GM12874 (cell line): ENCODE measurements at regions not wholly inside any gene's neighbourhood (a gene's known extent, or its start where the extent isn't known, plus 50 kb on each side); places are given as distances from the start of the nearest gene placed in this dataset.

Source experiments
- TF ChIP-seq, protein P1 (sequence below): IDR thresholded peaks from 2 replicates; pipeline ENCODE4 v1.5.1; 2011; ENCODE audit warnings: low read depth, mild to moderate bottlenecking, control low read depth, low read length, moderate library complexity; ENCODE audit not compliant: insufficient read depth

DNA sequence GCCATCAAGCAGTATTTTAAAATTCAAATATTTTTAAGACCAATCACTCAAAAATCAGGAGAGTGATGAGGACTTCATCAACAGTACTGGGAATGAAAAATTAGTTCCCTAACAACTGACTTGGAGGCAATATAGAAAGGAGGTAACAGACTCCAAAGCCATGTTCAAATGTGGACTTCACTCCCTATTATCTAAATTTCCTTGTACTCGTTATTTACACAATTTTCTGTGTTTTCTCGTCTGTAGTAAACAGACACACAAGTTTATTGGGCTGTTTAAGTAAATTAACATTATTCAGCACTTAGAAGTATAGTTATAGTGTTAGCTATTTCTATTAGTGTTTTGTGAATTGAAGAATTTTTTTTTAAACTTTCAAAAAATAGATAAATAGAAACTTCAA is 159.5 kb upstream of the FTMT start:
- TF ChIP-seq, protein P1, sequence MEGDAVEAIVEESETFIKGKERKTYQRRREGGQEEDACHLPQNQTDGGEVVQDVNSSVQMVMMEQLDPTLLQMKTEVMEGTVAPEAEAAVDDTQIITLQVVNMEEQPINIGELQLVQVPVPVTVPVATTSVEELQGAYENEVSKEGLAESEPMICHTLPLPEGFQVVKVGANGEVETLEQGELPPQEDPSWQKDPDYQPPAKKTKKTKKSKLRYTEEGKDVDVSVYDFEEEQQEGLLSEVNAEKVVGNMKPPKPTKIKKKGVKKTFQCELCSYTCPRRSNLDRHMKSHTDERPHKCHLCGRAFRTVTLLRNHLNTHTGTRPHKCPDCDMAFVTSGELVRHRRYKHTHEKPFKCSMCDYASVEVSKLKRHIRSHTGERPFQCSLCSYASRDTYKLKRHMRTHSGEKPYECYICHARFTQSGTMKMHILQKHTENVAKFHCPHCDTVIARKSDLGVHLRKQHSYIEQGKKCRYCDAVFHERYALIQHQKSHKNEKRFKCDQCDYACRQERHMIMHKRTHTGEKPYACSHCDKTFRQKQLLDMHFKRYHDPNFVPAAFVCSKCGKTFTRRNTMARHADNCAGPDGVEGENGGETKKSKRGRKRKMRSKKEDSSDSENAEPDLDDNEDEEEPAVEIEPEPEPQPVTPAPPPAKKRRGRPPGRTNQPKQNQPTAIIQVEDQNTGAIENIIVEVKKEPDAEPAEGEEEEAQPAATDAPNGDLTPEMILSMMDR, result no peak

DNA sequence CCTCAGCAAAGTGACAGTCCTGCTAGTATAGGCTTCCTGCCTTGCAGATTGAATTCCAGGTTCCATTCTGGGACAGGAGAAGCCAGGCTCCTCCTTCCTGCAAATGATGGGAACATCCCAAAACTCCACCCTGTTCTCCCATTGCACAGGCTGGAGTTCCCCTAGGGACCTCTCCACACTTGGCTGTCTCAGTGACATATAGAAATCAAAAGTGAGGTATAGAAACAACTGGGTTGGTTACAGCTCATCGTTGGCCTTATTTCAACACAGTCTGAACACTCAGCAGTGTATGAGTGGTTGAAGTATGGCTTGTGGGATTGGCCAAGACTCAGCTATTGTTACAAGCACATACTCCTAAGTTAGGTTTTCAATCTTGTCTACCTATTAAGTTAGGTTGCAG is 157.8 kb upstream of the FTMT start:
- TF ChIP-seq, protein P1, result no peak

DNA sequence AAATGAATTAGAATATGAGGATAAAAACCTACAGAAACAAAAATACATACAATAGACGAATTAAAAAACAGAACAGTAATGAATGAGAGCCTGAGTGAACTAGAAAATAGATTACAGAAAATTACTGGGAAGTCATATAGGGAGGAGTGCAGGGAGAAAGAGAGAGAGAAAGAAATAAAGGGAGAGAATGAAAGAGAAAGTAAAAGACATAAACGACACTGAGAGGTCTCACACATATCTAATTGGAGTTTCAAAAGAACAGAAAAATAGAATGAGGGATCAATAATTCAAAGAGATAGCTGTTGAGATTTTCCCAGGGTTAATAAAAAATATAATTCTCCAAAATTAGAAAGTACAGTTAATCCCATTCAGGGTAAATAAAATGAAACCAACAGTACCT is 156.4 kb upstream of the FTMT start:
- TF ChIP-seq, protein P1, result no peak

DNA sequence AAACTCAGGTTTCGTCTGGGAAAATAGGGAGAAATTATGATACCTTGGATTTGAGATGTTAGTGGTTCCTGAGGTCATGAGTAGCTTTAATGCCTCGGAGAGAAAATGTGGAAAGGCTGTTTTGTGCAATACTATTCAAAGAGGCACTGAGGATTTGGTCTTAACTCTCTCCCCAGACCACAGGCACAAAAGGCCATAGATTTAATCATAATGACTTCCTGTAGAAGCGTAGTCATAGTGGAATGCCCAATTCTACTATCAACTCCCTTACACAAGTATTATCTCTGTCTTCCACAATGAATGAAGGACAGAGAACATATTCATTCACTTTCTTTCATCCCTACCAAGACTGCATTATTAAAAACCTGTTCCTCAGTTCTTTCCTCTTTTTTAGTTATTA is 153.0 kb upstream of the FTMT start:
- TF ChIP-seq, protein P1, result no peak

DNA sequence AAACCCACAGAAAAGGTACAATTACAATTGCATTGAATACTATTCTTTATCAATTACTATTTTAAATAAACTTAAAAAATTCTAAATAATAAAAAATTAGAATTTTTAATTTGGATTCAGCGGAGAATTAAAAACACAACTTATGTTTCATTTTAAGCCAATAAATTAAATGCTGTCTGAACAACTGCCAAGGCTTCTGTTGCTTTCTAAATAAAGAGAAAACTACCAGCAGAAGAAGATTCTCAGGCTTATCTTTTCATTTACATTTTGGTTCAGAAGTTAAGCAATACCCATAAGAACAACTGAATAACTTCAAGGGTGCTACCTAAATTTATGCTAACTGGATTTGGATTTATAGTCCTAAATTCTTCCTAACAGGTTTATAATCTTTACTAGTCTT is 150.0 kb upstream of the FTMT start:
- TF ChIP-seq, protein P1, result no peak

DNA sequence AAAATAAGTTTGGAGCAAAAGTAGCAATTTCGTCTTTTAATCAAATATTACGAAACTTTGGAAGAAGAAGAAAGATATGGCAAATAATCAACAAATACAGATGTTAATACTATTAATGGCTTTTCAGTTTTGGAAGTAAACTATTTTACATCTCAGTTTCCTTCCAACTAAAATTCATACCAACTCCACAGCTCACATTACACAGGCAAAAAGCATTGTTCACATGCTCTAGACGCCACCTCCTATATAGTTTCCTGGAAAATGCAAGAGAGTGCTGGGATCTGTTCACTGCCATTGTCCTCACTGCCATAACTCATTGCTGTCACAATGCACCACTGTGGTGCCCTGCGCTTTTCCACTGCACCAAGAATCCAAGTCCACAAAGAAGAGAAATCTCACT is 149.0 kb upstream of the FTMT start:
- TF ChIP-seq, protein P1, result no peak

DNA sequence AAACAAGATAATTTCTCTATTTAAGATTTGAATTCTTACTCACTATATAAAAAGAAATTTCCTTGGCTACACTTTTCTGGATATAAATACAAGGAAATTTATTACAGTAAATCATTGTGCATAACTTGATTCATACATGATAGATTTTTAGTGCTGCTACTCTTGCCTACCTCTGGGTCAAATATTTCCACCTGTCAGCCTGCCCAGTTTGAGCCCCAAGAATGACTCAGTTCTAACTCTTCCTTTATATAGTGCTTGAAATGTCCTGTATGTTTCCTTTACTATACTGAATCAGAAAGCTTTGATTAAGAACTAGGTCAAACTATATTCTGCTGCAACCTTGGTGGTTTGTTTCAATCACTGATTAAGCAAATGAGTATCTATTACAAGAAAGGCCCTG is 147.4 kb upstream of the FTMT start:
- TF ChIP-seq, protein P1, result no peak

DNA sequence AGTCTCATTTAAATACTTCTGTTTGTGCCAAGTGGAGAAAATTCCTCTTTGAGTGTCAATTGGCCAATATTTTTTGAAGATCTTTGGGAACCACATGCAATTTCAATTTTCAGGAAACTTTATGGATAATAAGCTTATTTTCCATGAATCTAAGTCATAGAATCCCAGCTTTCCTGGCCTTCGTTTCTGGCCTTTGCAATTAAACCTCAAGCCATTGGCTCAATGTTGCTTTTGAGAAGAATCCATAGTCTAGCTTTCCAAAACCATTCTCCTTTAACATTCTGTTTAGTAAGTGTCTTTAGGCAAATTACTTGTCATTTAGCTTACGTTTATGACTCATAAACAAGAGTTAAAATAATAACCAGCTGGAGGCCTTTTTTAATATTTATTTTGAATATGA is 145.0 kb upstream of the FTMT start:
- TF ChIP-seq, protein P1, result no peak
